T-helper 1 cell (primary cell): ENCODE measurements at regions not wholly inside any gene's neighbourhood (a gene's known extent, or its start where the extent isn't known, plus 50 kb on each side); places are given as distances from the start of the nearest gene placed in this dataset.
A peak's percentile ranks its signal among the peaks of the same experiment; 100 is the strongest.
"Not testable (repeated sequence)": the region's sequence is repeated elsewhere in the genome, so short reads cannot be mapped to it uniquely, and the experiment has no call there.

Source experiments
- DNase-seq, 5 donors: peaks; one replicate each; pipeline ENCODE4 v3.0.0-alpha.2; 2012 to 2020

GRCh38 chr5:155522540-155522939 is 509.0 kb downstream of the KIF4B start:
- no peak for DNase-seq

GRCh38 chr5:155529362-155529761 is 515.8 kb downstream of the KIF4B start:
- no peak for DNase-seq

DNA sequence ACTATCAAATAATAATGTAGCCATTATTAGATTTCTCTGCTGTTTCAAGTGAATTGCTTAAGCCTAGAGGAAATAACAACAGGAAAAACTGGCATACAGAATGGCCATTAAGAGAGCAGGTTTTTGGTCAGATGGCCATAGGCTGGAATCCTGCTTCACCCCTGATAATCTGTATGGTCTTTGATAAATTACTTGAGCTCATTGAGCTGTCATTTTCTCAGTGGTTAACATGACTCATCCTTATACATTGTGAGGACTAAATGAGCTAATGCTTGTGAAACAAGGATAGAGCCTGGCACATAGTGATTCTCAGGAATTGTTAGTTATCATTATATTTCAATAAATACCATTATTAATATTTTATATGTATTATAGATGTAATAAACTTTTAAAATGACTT is 516.5 kb downstream of the KIF4B start:
- DNase-seq = no peak

GRCh38 chr5:155532621-155533311 is 519.2 kb downstream of the KIF4B start:
- no peak for DNase-seq

- DNase-seq = no peak
Observed at GRCh38 chr5:155540000-155540595, 526.5 kb downstream of the KIF4B start.

GRCh38 chr5:155546075-155546474 is 532.5 kb downstream of the KIF4B start:
- DNase-seq = no peak

DNA sequence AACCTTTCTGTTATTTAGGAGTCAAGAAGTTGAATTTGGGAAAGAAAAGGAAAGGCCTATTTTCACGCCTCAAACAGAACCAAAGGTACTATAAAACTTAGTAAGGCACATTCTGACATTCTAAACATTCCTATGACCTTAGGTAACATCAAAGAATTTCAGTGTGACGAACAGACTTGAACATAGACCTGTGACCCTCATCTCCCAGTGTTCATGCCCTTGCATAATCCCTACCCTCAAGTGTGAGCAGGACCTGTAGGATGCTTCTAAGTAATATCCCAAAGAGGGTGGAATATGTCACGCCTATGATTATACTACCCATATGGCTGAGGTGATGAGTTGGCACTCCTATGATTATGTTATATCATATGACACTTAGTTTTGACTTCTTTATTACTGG is 540.9 kb downstream of the KIF4B start:
- no peak for DNase-seq

DNA sequence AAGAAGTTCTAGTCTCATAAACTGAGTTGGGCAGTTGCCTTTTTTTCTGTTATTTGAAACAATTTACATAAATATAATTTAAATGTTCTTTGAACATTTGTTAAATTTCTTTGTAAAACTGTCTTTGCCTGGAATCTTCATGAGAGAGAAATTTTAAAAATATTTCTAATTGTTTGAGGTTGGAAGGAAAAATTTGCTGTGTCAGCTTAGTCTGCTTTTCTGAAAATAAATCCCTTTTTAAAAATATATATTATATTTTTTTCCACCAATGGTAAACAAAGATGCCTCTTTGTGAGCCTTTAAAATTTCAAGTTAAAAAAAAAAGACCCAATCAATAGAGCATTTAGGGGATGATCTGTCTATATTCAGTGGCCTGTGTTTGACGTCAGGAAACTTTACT is 542.7 kb downstream of the KIF4B start:
- no peak for DNase-seq

GRCh38 chr5:155556700-155557099 is 543.1 kb downstream of the KIF4B start:
- no peak for DNase-seq

GRCh38 chr5:155562158-155562557 is 548.6 kb downstream of the KIF4B start:
- DNase-seq = no peak

DNA sequence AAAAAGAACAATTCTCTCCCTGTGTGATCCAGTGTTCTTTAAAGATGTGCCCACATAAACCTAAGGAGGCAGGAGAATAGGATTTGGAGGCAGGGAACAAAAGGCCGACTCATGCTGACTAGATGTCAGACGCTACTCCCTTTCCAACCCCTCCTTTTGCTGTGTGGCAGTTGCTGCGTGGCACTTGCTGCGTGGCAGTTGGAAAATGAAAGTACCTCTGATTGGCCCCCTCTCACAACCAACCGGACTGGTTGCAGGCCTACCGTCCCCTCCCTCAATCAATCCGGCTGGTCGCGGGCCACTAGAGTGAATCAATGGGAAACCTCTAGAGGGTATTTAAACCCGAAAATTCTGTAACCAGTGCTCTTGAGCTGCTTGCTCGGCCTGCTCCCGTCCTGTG is 551.0 kb downstream of the KIF4B start:
- DNase-seq = no peak

DNA sequence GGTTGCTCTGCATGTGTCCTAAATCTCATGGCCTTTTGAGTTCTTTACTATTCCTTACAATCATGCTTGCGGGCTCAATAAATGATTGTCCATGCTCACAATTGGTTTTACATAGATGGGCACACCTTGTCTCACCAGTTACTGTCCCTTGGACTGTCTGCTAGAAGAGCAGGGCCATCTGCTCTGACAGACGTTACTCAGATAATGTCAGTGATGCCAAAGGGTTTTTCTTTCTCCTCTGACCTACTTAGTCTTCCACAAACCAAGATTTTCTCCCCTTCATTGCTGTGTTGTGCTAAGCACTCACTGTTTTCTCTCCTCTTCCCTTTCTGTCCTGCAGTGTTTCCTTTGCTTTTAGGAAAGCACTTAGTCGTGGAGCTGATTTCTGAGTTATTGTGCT is 562.3 kb downstream of the KIF4B start:
- no peak for DNase-seq

- not testable (repeated sequence) for DNase-seq
Observed at GRCh38 chr5:155586808-155587207, 573.3 kb downstream of the KIF4B start.

GRCh38 chr5:155587458-155587857 is 573.9 kb downstream of the KIF4B start:
- no peak for DNase-seq

GRCh38 chr5:155591273-155591672 is 577.7 kb downstream of the KIF4B start:
- no peak for DNase-seq

DNA sequence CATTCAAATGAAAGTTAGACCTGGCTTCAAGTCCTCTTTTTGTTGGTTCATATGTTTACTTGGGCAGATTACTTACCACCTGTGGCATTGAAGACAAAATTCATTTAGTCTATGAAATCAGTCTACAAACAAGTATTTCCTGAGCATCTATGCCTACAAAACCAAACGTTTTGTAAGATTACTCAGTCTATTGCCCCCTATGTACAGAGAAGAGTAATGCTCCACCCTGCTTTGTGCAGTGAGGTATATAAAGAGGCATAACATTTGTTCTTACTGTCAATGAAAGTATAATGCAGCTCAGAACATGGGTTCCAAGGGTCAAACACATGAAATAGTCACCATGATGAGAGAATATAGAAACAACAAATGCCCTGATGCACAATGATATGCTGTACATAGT is 580.7 kb downstream of the KIF4B start:
- DNase-seq = no peak

- no peak for DNase-seq
Observed at GRCh38 chr5:155595791-155596190, 582.2 kb downstream of the KIF4B start.

DNA sequence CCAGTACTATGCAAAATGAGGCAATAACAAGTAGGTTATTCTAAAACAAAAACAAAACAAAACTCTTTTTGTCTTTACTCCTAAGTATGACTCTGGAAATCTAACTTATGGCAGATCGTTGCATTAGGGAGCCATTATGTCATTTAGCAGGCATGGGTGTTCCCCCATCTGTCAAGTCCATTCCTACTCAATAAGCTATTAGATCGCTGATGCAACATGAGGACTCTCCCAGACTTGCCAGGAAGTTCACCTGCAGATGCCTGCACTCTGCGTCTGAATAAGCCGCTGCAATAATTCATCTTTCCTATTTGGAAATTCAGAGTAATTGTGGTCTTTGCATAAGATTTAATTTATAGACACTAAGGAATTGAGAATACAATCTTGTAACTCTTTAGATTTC is 585.0 kb downstream of the KIF4B start:
- DNase-seq = no peak

DNA sequence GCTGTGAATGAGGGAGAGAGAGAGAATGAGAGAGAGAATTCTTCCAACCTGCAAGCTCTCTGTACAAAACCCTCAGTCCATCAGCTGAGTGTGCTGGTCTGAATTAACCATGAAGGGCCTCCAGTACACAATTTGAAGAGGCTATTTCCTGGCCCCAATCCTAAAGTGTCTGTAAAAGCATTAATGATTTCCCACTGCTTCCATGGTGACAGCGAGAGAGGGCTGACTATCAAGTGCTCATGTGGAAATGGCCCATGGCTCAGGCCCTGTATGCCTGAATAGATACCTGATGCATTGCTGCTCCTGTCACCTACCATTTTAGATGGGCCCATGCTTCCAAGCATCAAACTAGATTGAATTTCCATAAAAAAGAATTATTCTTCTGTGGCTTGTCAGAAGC is 592.4 kb downstream of the KIF4B start:
- no peak for DNase-seq

GRCh38 chr5:155616779-155617392 is 603.3 kb downstream of the KIF4B start:
- DNase-seq = peak in 3 of 5 donors; percentile 7 to 17 (median 10)

GRCh38 chr5:155619688-155620087 is 606.1 kb downstream of the KIF4B start:
- no peak for DNase-seq

GRCh38 chr5:155620821-155621410 is 607.4 kb downstream of the KIF4B start:
- DNase-seq = no peak

- no peak for DNase-seq
Observed at GRCh38 chr5:155624597-155625241, 611.2 kb downstream of the KIF4B start.
